ENCODE measurements at regions not wholly inside any gene's neighbourhood (a gene's known extent, or its start where the extent isn't known, plus 50 kb on each side); places are given as distances from the start of the nearest gene placed in this dataset.

DNA sequence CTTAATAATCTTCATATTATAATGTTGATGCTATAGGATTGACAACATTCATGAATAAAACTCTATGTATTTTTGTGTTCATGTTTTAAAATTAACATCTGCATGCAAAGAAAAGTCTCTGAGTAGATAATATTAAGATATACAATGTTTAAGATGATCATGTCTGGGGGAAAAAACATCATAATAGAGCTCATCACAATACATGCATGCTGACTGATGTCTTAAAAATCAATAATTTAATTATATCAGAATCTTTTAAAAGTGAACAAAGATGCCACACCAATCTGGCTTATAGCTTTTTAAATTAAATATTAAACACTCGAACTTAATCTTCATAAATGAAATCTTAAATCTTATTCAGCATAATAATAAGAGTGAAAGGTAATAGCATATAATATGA, 933.9 kb upstream of the MIR17HG start:
- no peak overlapping the region for H3K27ac Mint-ChIP-seq
- DNase-seq (no peak), ATAC-seq (no peak)
- no peak overlapping the region for H3K4me3 Mint-ChIP-seq
- H3K9me3 ChIP-seq (ENCODE audit: control insufficient read depth, low read length, poor library complexity, severe bottlenecking): no peaks in the 10 kb centered on the region
- H3K27me3 Mint-ChIP-seq: no peaks in the 10 kb centered on the region
- H3K4me1 Mint-ChIP-seq: no peaks in the 10 kb centered on the region
- no peaks in the 10 kb centered on the region for H3K36me3 Mint-ChIP-seq (ENCODE audit: low read depth)

GRCh38 chr13:90414691-90415596, 932.5 kb upstream of the MIR17HG start:
- ATAC-seq: no peak

GRCh38 chr13:90415902-90416301, 931.6 kb upstream of the MIR17HG start:
- Mint-ChIP-seq H3K4me1 (no peaks in the 10 kb centered on the region), H3K27me3 (no peaks in the 10 kb centered on the region), H3K36me3 (ENCODE audit: low read depth) (no peaks in the 10 kb centered on the region), H3K27ac (no peak overlapping the region), H3K4me3 (no peak overlapping the region)
- ATAC-seq (no peak), DNase-seq (no peak)
- H3K9me3 ChIP-seq (ENCODE audit: control insufficient read depth, low read length, poor library complexity, severe bottlenecking): no peaks in the 10 kb centered on the region

More at GRCh38 chr13:90414691-90415596, 932.5 kb upstream of the MIR17HG start:
- no peaks in the 10 kb centered on the region for H3K9me3 ChIP-seq (ENCODE audit: control insufficient read depth, low read length, poor library complexity, severe bottlenecking)
- Mint-ChIP-seq H3K27me3 (no peaks in the 10 kb centered on the region), H3K27ac (no peak overlapping the region), H3K36me3 (ENCODE audit: low read depth) (no peaks in the 10 kb centered on the region), H3K4me1 (no peaks in the 10 kb centered on the region), H3K4me3 (no peak overlapping the region)
- no peak for DNase-seq

DNA sequence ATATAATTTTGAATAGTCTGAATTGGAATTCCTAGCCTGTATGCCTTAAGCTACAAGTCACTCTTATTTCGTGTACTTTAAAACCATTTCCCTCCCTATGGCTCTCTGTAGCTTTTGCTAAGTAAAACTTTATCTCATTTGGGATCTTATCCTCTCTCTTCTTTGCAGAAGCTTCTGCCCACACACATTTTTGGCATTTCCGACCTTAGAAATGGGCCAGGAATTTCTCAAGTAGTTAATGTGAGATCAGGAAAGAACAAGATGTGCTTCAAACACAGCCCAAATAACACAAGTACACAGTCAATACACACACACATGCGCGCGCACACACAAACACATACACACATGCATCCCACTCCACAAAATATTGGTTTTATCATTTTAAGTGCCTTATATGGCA, 931.0 kb upstream of the MIR17HG start:
- DNase-seq (no peak), ATAC-seq (no peak)
- Mint-ChIP-seq H3K27ac (no peak overlapping the region), H3K27me3 (no peaks in the 10 kb centered on the region), H3K36me3 (ENCODE audit: low read depth) (no peaks in the 10 kb centered on the region), H3K4me3 (no peak overlapping the region), H3K4me1 (no peaks in the 10 kb centered on the region)
- no peaks in the 10 kb centered on the region for H3K9me3 ChIP-seq (ENCODE audit: control insufficient read depth, low read length, poor library complexity, severe bottlenecking)

DNA sequence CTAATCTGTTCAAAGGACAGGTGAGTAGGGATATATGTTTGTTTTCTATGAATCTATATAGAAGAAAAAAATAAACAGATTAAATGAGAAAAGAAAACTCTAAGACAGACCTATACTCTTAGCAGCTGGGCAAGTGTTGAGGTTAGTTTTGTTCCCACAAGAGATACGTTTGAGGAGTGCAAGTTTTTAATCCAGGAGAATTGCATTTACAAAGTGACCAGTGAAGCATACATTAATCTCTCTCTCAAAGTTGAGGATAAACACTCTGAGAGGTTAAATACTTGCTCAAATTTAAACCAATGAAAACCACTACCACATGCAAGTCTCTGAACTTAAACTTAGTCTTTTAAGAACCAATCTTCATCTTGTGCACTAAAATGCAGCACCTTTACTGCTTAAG, 930.5 kb upstream of the MIR17HG start:
- no peak overlapping the region for H3K27ac Mint-ChIP-seq
- no peak overlapping the region for H3K4me3 Mint-ChIP-seq
- DNase-seq (no peak), ATAC-seq (no peak)
- no peaks in the 10 kb centered on the region for H3K36me3 Mint-ChIP-seq (ENCODE audit: low read depth)
- no peaks in the 10 kb centered on the region for H3K9me3 ChIP-seq (ENCODE audit: control insufficient read depth, low read length, poor library complexity, severe bottlenecking)
- no peaks in the 10 kb centered on the region for H3K4me1 Mint-ChIP-seq
- H3K27me3 Mint-ChIP-seq: no peaks in the 10 kb centered on the region

DNA sequence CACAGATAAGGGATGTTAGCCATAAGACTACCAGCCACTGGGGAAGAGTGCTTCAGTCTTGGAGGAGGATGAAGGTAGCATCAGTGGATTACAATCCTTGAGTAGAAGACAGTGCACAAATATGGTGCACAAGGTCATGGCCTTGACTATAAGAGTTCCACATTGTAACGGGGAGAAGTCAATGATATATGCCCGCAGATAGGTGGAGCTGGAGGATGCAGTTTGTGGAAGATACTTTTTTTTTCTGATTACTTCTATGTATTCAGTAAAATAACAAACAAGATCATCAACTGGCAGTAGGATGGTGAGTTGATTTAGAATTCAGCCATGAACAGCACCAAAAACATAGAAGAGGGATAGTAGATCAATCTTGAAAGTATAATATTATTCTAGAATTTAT, 926.8 kb upstream of the MIR17HG start:
- Mint-ChIP-seq H3K36me3 (ENCODE audit: low read depth) (no peaks in the 10 kb centered on the region), H3K27ac (no peak overlapping the region), H3K4me3 (no peak overlapping the region), H3K27me3 (no peaks in the 10 kb centered on the region), H3K4me1 (no peaks in the 10 kb centered on the region)
- no peak for ATAC-seq
- no peak for DNase-seq
- H3K9me3 ChIP-seq (ENCODE audit: control insufficient read depth, low read length, poor library complexity, severe bottlenecking): no peaks in the 10 kb centered on the region

DNA sequence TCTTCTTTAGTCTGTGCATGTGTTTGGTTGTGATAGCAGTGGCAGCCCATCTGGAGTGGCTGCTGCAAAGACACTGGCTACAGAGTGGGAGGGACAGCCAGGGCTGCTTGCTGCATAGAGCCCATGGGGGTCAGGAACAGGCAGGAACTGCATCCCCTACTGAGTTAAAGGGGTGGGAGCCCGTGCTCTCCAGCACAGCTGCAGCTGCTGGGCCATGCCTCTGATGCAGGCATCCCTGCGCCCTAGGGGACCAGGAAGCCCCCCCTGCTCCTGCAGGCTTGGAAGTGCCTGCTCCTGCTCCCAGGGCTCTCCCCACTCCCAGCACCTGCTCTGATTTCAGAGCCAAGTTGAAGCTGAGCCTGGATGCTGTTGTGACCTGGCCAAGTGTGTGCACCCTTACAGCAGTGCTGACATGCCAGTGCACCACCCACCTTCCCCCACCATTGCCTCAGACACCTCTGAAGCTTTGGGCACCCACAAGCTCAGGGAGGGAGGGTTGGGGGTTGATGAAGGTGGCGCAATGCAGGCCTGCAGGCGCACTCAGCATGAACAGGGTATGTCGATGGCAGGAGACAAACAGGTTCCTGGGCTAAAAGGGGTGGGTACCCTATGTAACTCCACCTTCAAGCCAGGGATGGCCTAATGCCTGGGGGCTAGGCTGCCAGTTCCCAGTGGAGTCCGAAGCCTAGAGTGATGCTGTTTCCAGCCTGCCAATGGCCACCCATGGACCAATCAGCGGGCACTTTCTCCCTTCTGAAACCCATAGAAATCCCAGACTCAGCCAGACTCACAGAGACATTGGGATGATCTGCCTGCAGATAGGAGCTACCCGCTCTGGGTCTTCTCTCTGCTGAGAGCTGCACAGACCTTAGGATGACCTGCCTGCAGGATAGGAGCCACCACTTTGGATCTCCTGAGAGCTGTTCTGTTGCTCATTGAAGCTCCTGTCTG, 919.9 kb upstream of the MIR17HG start:
- Mint-ChIP-seq H3K36me3 (ENCODE audit: low read depth) (no peaks in the 10 kb centered on the region), H3K4me1 (no peaks in the 10 kb centered on the region), H3K4me3 (no peak overlapping the region), H3K27me3 (no peaks in the 10 kb centered on the region), H3K27ac (no peak overlapping the region)
- DNase-seq (no peak), ATAC-seq (no peak)
- H3K9me3 ChIP-seq (ENCODE audit: control insufficient read depth, low read length, poor library complexity, severe bottlenecking): no peaks in the 10 kb centered on the region

GRCh38 chr13:90428522-90429210, 918.8 kb upstream of the MIR17HG start:
- no peaks in the 10 kb centered on the region for H3K4me1 Mint-ChIP-seq

GRCh38 chr13:90430127-90430526, 917.4 kb upstream of the MIR17HG start:
- ATAC-seq (no peak), DNase-seq (no peak)
- Mint-ChIP-seq H3K4me3 (no peak overlapping the region), H3K27ac (no peak overlapping the region), H3K36me3 (ENCODE audit: low read depth) (no peaks in the 10 kb centered on the region), H3K27me3 (no peaks in the 10 kb centered on the region), H3K4me1 (no peaks in the 10 kb centered on the region)
- H3K9me3 ChIP-seq (ENCODE audit: control insufficient read depth, low read length, poor library complexity, severe bottlenecking): no peaks in the 10 kb centered on the region

More at GRCh38 chr13:90428522-90429210, 918.8 kb upstream of the MIR17HG start:
- H3K9me3 ChIP-seq (ENCODE audit: control insufficient read depth, low read length, poor library complexity, severe bottlenecking): no peaks in the 10 kb centered on the region
- H3K4me3 Mint-ChIP-seq: no peak overlapping the region
- H3K27ac Mint-ChIP-seq: no peak overlapping the region
- DNase-seq (no peak), ATAC-seq (no peak)
- H3K36me3 Mint-ChIP-seq (ENCODE audit: low read depth): no peaks in the 10 kb centered on the region
- no peaks in the 10 kb centered on the region for H3K27me3 Mint-ChIP-seq

- no peak for DNase-seq
- no peaks in the 10 kb centered on the region for H3K4me1 Mint-ChIP-seq
- no peaks in the 10 kb centered on the region for H3K9me3 ChIP-seq (ENCODE audit: control insufficient read depth, low read length, poor library complexity, severe bottlenecking)
- no peaks in the 10 kb centered on the region for H3K36me3 Mint-ChIP-seq (ENCODE audit: low read depth)
- H3K27me3 Mint-ChIP-seq: no peaks in the 10 kb centered on the region
- no peak overlapping the region for H3K4me3 Mint-ChIP-seq
- no peak for ATAC-seq
- H3K27ac Mint-ChIP-seq: no peak overlapping the region
Observed at GRCh38 chr13:90436697-90437096, 910.8 kb upstream of the MIR17HG start.

DNA sequence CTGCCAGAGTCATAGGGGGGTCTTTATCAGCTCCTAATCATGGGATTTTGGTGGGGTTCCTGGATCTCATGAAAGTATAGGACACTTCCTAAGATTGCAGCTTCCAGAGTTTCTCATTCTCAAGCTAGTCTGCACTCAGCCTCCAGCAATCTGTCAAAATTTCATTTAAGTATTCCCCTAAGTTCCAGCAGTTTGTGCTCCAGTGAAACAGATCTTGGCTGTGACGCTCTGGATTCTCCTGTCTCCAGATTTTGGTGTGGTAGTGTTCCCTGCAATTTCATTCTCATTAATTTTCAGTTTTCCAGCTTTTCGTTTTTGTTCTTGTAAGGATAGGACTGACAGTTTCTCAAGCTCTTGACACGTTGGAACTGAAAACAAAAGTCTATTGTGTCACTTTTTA, 908.9 kb upstream of the MIR17HG start:
- ATAC-seq (no peak), DNase-seq (no peak)
- no peaks in the 10 kb centered on the region for H3K27me3 Mint-ChIP-seq
- H3K4me1 Mint-ChIP-seq: no peaks in the 10 kb centered on the region
- no peak overlapping the region for H3K27ac Mint-ChIP-seq
- no peaks in the 10 kb centered on the region for H3K9me3 ChIP-seq (ENCODE audit: control insufficient read depth, low read length, poor library complexity, severe bottlenecking)
- no peak overlapping the region for H3K4me3 Mint-ChIP-seq
- no peaks in the 10 kb centered on the region for H3K36me3 Mint-ChIP-seq (ENCODE audit: low read depth)

DNA sequence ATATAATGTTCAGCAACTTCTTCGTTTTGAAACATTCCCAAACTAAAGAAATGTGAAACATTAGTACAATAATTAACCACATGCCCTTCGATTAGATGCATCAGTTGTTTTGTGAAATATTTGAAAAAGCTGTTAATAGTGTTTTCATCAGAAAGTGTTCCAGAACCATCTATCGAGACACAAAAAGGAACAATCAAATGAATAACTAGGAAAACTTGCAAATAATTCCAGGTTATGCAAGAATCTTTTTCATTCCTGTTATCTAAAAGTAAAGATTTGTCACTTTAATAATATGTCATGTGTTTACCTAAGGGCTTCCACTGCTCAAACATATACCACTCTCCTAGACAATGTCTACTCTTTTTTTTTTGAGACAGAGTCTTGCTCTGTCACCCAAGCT, 904.2 kb upstream of the MIR17HG start:
- H3K36me3 Mint-ChIP-seq (ENCODE audit: low read depth): no peaks in the 10 kb centered on the region
- no peak overlapping the region for H3K4me3 Mint-ChIP-seq
- no peaks in the 10 kb centered on the region for H3K27me3 Mint-ChIP-seq
- DNase-seq (no peak), ATAC-seq (no peak)
- no peaks in the 10 kb centered on the region for H3K4me1 Mint-ChIP-seq
- no peaks in the 10 kb centered on the region for H3K9me3 ChIP-seq (ENCODE audit: control insufficient read depth, low read length, poor library complexity, severe bottlenecking)
- H3K27ac Mint-ChIP-seq: no peak overlapping the region

GRCh38 chr13:90444232-90444631, 903.3 kb upstream of the MIR17HG start:
- Mint-ChIP-seq H3K36me3 (ENCODE audit: low read depth) (no peaks in the 10 kb centered on the region), H3K4me1 (no peaks in the 10 kb centered on the region), H3K27me3 (no peaks in the 10 kb centered on the region), H3K4me3 (no peak overlapping the region), H3K27ac (no peak overlapping the region)
- no peaks in the 10 kb centered on the region for H3K9me3 ChIP-seq (ENCODE audit: control insufficient read depth, low read length, poor library complexity, severe bottlenecking)
- no peak for DNase-seq
- ATAC-seq: no peak

All from T-helper 17 cell (primary cell).